ENCODE measurements at regions not wholly inside any gene's neighbourhood (a gene's known extent, or its start where the extent isn't known, plus 50 kb on each side); places are given as distances from the start of the nearest gene placed in this dataset.

GRCh38 chrX:115966920-115967319, 203.6 kb upstream of the AGTR2 start:
- no peak overlapping the region for H3K4me2 ChIP-seq (ENCODE audit: low read depth, low read length, poor library complexity, severe bottlenecking)

DNA sequence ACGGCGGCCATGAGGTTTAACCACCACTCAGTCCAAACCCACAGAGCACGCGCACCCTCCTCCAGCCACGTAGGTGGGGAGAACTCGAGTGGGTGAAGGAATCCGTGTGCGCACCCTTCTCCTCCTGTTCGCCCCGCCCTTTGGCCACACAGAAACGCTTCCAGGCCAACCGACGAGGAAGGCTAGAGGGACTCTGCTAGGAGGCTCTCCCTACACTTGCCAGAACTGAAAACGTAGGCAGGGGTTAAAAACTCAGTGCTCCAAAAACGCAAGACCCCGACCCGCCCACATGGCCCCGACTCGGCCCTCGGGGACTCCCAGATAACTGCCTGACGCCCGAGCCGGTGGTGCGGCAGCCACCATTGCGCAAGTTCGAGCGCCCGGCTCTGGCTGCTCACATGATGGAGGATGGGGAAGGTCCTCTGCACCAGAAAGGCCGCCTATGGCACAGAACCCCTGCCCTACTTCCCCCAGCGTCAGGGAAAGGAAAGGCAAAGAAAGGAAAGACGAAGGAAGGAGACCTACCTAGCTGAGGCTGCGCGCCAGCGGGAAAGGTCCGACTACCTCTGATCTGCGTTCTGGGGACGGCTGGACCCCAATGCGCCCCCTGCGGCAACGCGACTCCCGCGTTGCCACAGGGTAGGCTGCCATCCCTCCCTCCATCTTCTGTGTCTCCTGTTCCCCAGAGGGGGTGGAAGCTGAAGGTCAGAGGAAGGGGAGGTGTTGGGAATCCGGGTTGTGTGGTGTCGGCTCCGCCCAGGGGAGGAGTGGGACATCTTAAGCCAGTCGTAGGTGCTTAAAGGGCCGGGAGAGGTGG, 201.9 kb upstream of the AGTR2 start:
- Histone ChIP-seq H3K27me3 (ENCODE audit: insufficient read depth, low read length, poor library complexity, severe bottlenecking) (no peaks in the 10 kb centered on the region), H3K4me1 (ENCODE audit: insufficient read depth, low read length, poor library complexity, severe bottlenecking) (no peaks in the 10 kb centered on the region), H3K9me3 (ENCODE audit: insufficient read depth, low read depth, low read length) (no peaks in the 10 kb centered on the region), H2AFZ (ENCODE audit: low read length) (no peak overlapping the region), H3K9ac (ENCODE audit: low read depth, low read length, poor library complexity, severe bottlenecking) (no peak overlapping the region), H3K4me3 (ENCODE audit: low read length, poor library complexity, severe bottlenecking) (no peak overlapping the region), H3F3A (ENCODE audit: low read depth) (no peaks in the 10 kb centered on the region), H3K79me2 (ENCODE audit: insufficient read depth, low read length) (no peaks in the 10 kb centered on the region), H3K36me3 (ENCODE audit: insufficient read depth, low read length) (no peaks in the 10 kb centered on the region), H4K20me1 (ENCODE audit: insufficient read depth, low read length, poor library complexity, severe bottlenecking) (no peaks in the 10 kb centered on the region), H3K9me2 (replicated peaks; ENCODE audit: low read depth, low read length) (no peaks in the 10 kb centered on the region), H3K4me2 (ENCODE audit: low read depth, low read length, poor library complexity, severe bottlenecking) (no peak overlapping the region)
- TF ChIP-seq EZH2phosphoT487 (IDR thresholded peaks at IDR 0.05; ENCODE audit: borderline replicate concordance) (no peak), CTCF (conservative IDR thresholded peaks at IDR 0.05; ENCODE audit: low read length) (no peak)

More at GRCh38 chrX:115966920-115967319, 203.6 kb upstream of the AGTR2 start:
- Histone ChIP-seq H3K4me1 (ENCODE audit: insufficient read depth, low read length, poor library complexity, severe bottlenecking) (no peaks in the 10 kb centered on the region), H3F3A (ENCODE audit: low read depth) (no peaks in the 10 kb centered on the region), H3K36me3 (ENCODE audit: insufficient read depth, low read length) (no peaks in the 10 kb centered on the region), H3K4me3 (ENCODE audit: low read length, poor library complexity, severe bottlenecking) (no peak overlapping the region), H3K9me2 (replicated peaks; ENCODE audit: low read depth, low read length) (no peaks in the 10 kb centered on the region), H4K20me1 (ENCODE audit: insufficient read depth, low read length, poor library complexity, severe bottlenecking) (no peaks in the 10 kb centered on the region), H3K9me3 (ENCODE audit: insufficient read depth, low read depth, low read length) (no peaks in the 10 kb centered on the region), H2AFZ (ENCODE audit: low read length) (no peak overlapping the region), H3K79me2 (ENCODE audit: insufficient read depth, low read length) (no peaks in the 10 kb centered on the region), H3K27me3 (ENCODE audit: insufficient read depth, low read length, poor library complexity, severe bottlenecking) (no peaks in the 10 kb centered on the region), H3K9ac (ENCODE audit: low read depth, low read length, poor library complexity, severe bottlenecking) (no peak overlapping the region)
- no peak for TF ChIP-seq CTCF (conservative IDR thresholded peaks at IDR 0.05; ENCODE audit: low read length)
- no peak for TF ChIP-seq EZH2phosphoT487 (IDR thresholded peaks at IDR 0.05; ENCODE audit: borderline replicate concordance)

DNA sequence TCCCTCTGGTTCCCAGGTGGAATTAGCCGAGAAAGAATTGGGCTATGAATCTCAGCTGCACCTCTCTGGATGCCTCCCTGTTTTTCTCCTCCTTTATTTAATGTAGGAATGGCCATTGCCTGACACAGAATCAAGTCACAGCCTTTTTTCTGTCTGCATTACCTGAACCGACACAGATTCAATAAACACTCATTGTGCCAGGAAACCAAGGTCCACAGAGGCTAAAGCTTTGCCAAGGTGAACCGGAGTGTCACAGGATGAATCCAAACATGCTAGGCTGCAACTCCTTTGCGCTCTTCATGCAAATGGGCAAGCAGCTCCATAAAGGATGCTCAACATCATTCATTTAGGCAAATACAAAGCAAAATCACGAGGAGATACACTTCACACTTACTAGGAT, 199.8 kb upstream of the AGTR2 start:
- no peaks in the 10 kb centered on the region for H3K9me2 ChIP-seq (replicated peaks; ENCODE audit: low read depth, low read length)
- H3K9ac ChIP-seq (ENCODE audit: low read depth, low read length, poor library complexity, severe bottlenecking), result no peak overlapping the region
- H2AFZ ChIP-seq (ENCODE audit: low read length), result no peak overlapping the region
- H3F3A ChIP-seq (ENCODE audit: low read depth), result no peaks in the 10 kb centered on the region
- H3K4me2 ChIP-seq (ENCODE audit: low read depth, low read length, poor library complexity, severe bottlenecking), result no peak overlapping the region
- H3K36me3 ChIP-seq (ENCODE audit: insufficient read depth, low read length), result no peaks in the 10 kb centered on the region
- no peaks in the 10 kb centered on the region for H4K20me1 ChIP-seq (ENCODE audit: insufficient read depth, low read length, poor library complexity, severe bottlenecking)
- no peak overlapping the region for H3K4me3 ChIP-seq (ENCODE audit: low read length, poor library complexity, severe bottlenecking)
- TF ChIP-seq EZH2phosphoT487 (IDR thresholded peaks at IDR 0.05; ENCODE audit: borderline replicate concordance) (no peak), CTCF (conservative IDR thresholded peaks at IDR 0.05; ENCODE audit: low read length) (no peak)
- H3K79me2 ChIP-seq (ENCODE audit: insufficient read depth, low read length), result no peaks in the 10 kb centered on the region
- H3K9me3 ChIP-seq (ENCODE audit: insufficient read depth, low read depth, low read length), result no peaks in the 10 kb centered on the region
- H3K27me3 ChIP-seq (ENCODE audit: insufficient read depth, low read length, poor library complexity, severe bottlenecking), result no peaks in the 10 kb centered on the region
- H3K4me1 ChIP-seq (ENCODE audit: insufficient read depth, low read length, poor library complexity, severe bottlenecking), result no peaks in the 10 kb centered on the region
